HCT116 (cell line): ENCODE measurements at regions not wholly inside any gene's neighbourhood (a gene's known extent, or its start where the extent isn't known, plus 50 kb on each side); places are given as distances from the start of the nearest gene placed in this dataset.

Experiments used
- CEBPB ChIP-seq: IDR thresholded peaks from 2 replicates; pipeline ENCODE4 v1.6.1; 2012; ENCODE audit warnings: low read depth
- CTCF ChIP-seq, 3 experiments: fragments of 200-600 bp in 1 of 3; sonication (generic) in 1 of 3; IDR thresholded peaks in 2 of 3; conservative IDR thresholded peaks in 1 of 3; 2 replicates each; pipeline ENCODE4 v1.5.1; 2012 to 2017; ENCODE audit warnings: low read depth in 2 of 3, low read length in 2 of 3, antibody characterized with exemption in 1 of 3, borderline replicate concordance in 1 of 3, control low read depth in 1 of 3, mild to moderate bottlenecking in 1 of 3, mixed read lengths in 1 of 3, mixed run types in 1 of 3, moderate library complexity in 1 of 3; ENCODE audit not compliant: insufficient read depth in 1 of 3
- ELF1 ChIP-seq: IDR thresholded peaks from 2 replicates; pipeline ENCODE4 v1.6.1; 2012; ENCODE audit warnings: low read depth, borderline replicate concordance
- EZH2 ChIP-seq: fragments of 200-600 bp; sonication (generic); IDR thresholded peaks from 2 replicates; pipeline ENCODE4 v1.6.1; 2017; ENCODE audit warnings: antibody characterized with exemption, mixed run types
- EZH2phosphoT487 ChIP-seq: fragments of 200-600 bp; IDR thresholded peaks from 2 replicates; pipeline ENCODE4 v1.6.1; 2018; ENCODE audit warnings: antibody characterized with exemption, borderline replicate concordance
- JUND ChIP-seq: IDR thresholded peaks from 2 replicates; pipeline ENCODE4 v1.6.1; 2012
- POLR2A ChIP-seq: IDR thresholded peaks from 2 replicates; pipeline ENCODE4 v1.7.0; 2011; ENCODE audit warnings: borderline replicate concordance; ENCODE audit not compliant: insufficient read depth, insufficient read length; ENCODE audit errors: extremely low read depth
- SRF ChIP-seq: IDR thresholded peaks from 2 replicates; pipeline ENCODE4 v1.6.1; 2012; ENCODE audit warnings: low read depth
- TCF7L2 ChIP-seq: IDR thresholded peaks from 2 replicates; pipeline ENCODE4 v1.7.0; 2011; ENCODE audit warnings: borderline replicate concordance, inconsistent platforms; ENCODE audit not compliant: insufficient read depth, insufficient read length; ENCODE audit errors: extremely low read depth
- YY1 ChIP-seq: IDR thresholded peaks from 2 replicates; pipeline ENCODE4 v1.6.1; 2011; ENCODE audit warnings: low read length, low read depth, moderate library complexity, mild to moderate bottlenecking; ENCODE audit not compliant: insufficient replicate concordance; ENCODE audit errors: extremely low read depth
- TF ChIP-seq, protein P1 (sequence below): IDR thresholded peaks from 2 replicates; pipeline ENCODE4 v1.6.1; 2012
- TF ChIP-seq, protein P2 (sequence below): IDR thresholded peaks from 2 replicates; pipeline ENCODE4 v1.6.1; 2012; ENCODE audit warnings: low read depth

DNA sequence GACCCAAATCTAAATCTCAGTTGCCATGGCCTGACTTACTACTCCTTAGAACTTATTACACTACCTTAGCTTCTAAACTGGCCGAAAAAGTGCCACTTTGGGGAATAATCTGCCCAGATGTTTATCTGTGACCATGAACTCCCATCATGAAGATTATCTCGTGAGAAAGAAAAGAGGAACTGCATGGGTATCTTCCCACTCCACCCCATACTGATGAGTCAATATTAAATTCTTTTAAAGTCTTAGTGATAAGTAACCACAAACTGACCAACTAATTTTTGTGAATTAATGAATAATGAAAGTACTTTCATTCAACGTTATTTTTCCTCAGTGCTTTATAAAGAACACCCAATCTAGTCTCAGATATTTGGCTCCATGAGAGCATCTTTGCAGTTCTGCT is 493.5 kb downstream of the EBF1 start:
- TF ChIP-seq POLR2A (no peak), CTCF (IDR thresholded peaks at IDR 0.05 in 2 of 3, conservative IDR thresholded peaks at IDR 0.05 in 1 of 3; ENCODE audit: borderline replicate concordance in 1 of 3, insufficient read depth in 1 of 3, low read depth in 2 of 3, low read length in 2 of 3) (no peak), CEBPB (no peak), ELF1 (no peak), SRF (no peak), TCF7L2 (no peak), EZH2 (no peak), EZH2phosphoT487 (no peak), YY1 (no peak), JUND (no peak)
- TF ChIP-seq, protein P1, sequence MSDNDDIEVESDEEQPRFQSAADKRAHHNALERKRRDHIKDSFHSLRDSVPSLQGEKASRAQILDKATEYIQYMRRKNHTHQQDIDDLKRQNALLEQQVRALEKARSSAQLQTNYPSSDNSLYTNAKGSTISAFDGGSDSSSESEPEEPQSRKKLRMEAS: no peak
- TF ChIP-seq, protein P2, sequence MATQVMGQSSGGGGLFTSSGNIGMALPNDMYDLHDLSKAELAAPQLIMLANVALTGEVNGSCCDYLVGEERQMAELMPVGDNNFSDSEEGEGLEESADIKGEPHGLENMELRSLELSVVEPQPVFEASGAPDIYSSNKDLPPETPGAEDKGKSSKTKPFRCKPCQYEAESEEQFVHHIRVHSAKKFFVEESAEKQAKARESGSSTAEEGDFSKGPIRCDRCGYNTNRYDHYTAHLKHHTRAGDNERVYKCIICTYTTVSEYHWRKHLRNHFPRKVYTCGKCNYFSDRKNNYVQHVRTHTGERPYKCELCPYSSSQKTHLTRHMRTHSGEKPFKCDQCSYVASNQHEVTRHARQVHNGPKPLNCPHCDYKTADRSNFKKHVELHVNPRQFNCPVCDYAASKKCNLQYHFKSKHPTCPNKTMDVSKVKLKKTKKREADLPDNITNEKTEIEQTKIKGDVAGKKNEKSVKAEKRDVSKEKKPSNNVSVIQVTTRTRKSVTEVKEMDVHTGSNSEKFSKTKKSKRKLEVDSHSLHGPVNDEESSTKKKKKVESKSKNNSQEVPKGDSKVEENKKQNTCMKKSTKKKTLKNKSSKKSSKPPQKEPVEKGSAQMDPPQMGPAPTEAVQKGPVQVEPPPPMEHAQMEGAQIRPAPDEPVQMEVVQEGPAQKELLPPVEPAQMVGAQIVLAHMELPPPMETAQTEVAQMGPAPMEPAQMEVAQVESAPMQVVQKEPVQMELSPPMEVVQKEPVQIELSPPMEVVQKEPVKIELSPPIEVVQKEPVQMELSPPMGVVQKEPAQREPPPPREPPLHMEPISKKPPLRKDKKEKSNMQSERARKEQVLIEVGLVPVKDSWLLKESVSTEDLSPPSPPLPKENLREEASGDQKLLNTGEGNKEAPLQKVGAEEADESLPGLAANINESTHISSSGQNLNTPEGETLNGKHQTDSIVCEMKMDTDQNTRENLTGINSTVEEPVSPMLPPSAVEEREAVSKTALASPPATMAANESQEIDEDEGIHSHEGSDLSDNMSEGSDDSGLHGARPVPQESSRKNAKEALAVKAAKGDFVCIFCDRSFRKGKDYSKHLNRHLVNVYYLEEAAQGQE: no peak
